Activated naive CD4-positive, alpha-beta T cell treated with anti-CD3 and anti-CD28 coated beads, Interleukin-2, amount 50 U/mL, for 72 hours (primary cell): ENCODE measurements at regions not wholly inside any gene's neighbourhood (a gene's known extent, or its start where the extent isn't known, plus 50 kb on each side); places are given as distances from the start of the nearest gene placed in this dataset.

Source experiments
- ATAC-seq, 2 donors: fragments of 150-1000 bp; cut with Tn5 transposase; 2 replicates each; pipeline ENCODE4 v1.10.0; 2021; ENCODE audit warnings: mild to moderate bottlenecking in 2 of 2, moderate library complexity in 2 of 2
- DNase-seq, 2 donors: peaks; one replicate each; pipeline ENCODE4 v3.0.0; 2021 to 2022; ENCODE audit warnings: low spot score in 2 of 2
- H3K27ac Mint-ChIP-seq, 2 donors: one replicate each; pipeline ENCODE4 v1.8.0; 2022; ENCODE audit warnings: mild to moderate bottlenecking in 2 of 2, mixed read lengths in 2 of 2
- H3K36me3 Mint-ChIP-seq, 2 donors: one replicate each; pipeline ENCODE4 v1.8.0; 2022; ENCODE audit warnings: mixed read lengths in 2 of 2
- H3K9me3 Mint-ChIP-seq, 2 donors: one replicate each; pipeline ENCODE4 v1.8.0; 2022; ENCODE audit warnings: mixed read lengths in 2 of 2

DNA sequence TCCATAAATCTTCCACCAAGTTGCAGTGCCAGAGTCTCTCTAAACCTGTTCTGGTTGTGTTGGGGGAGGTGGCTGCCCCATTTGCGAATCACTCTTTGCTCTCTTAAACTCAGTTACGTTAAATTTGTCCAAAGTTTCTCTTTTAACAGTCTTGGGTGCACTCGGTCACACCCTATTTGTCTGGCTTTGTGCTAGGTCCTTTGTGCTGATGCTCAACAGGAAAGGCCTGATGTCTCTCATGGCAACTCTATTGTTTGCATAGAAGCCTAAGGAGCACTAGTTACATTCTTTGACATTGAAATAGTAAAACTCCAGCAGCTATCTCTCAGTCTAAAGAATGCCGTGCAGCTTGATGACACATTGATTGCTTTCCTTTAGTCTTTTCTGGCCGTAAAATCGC lies 105.1 kb downstream of the TRMT11 start:
- no peak overlapping the region for H3K27ac Mint-ChIP-seq
- ATAC-seq: no peak
- no peaks in the 10 kb centered on the region for H3K9me3 Mint-ChIP-seq
- H3K36me3 Mint-ChIP-seq: no peaks in the 10 kb centered on the region
- DNase-seq: no peak

DNA sequence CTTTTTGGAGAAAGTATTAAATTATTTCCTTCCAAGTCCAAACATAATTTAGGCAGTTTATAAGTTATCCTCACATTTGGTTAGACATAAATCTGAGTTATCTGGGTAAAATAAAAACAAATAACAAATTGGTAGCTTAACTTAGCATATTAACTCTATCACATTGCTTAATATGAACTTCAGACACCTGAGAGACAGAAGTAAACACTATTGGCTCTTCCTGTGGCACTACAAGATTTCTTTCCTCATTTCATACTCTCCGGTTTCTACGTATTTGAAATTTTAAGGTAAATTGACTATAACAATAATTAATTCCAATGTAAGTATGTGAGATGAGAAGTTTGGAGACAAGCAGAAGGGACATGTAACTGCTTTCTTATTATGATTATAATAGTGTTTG lies 106.8 kb downstream of the TRMT11 start:
- DNase-seq (no peak), ATAC-seq (no peak)
- no peak overlapping the region for H3K27ac Mint-ChIP-seq
- no peaks in the 10 kb centered on the region for H3K36me3 Mint-ChIP-seq
- H3K9me3 Mint-ChIP-seq: no peaks in the 10 kb centered on the region

GRCh38 chr6:126094411-126094810 lies 108.1 kb downstream of the TRMT11 start:
- ATAC-seq: no peak
- H3K27ac Mint-ChIP-seq: no peak overlapping the region
- no peaks in the 10 kb centered on the region for H3K36me3 Mint-ChIP-seq
- DNase-seq: no peak
- H3K9me3 Mint-ChIP-seq: no peaks in the 10 kb centered on the region

GRCh38 chr6:126100386-126100785 lies 114.0 kb downstream of the TRMT11 start:
- DNase-seq (no peak), ATAC-seq (no peak)
- peaks cover 0 to 4% of the 10 kb centered on the region in 2 donors for H3K9me3 Mint-ChIP-seq
- peaks cover 0 to 13% of the 10 kb centered on the region in 2 donors for H3K36me3 Mint-ChIP-seq
- H3K27ac Mint-ChIP-seq: no peak overlapping the region

DNA sequence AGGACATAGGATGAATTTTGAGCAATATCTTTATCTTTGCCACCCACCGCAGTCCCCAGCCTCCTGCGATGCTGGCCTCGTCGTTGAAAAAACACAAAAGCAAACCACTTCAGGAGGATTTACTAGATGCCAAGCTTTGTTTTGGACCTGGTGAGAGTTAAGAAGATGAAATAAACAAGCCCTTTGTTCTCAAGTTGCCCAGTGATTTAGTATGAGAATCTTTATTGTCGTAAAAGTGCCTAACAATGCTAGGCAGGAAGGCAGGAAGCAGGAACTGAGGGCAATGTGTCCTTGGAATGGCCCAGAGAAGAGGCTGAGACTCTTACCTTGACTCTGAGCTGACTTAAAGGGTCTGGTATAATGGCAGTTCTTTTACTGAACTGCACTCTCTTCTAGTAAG lies 116.0 kb downstream of the TRMT11 start:
- Mint-ChIP-seq H3K36me3 (peaks cover 0 to 13% of the 10 kb centered on the region in 2 donors), H3K9me3 (peaks cover 0 to 4% of the 10 kb centered on the region in 2 donors), H3K27ac (no peak overlapping the region)
- ATAC-seq: no peak
- no peak for DNase-seq

DNA sequence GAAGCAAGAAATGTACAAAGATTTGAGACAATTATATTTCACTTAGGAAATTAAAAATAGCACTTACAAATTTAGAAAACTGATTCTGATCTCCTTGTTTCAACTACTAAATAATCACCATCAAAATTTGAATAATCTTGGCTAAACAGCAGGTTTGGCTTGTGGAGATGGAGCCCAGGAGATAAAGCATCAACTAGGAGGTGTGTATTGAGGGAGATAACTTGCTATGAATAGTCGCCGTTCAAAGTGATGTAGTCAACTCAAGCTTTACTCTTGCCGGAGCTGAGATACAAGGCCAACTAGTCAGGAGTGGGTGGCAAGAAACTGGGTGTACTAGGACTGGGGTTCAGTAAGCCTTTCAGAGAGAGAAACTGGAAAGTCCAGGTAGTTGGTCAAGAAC lies 117.7 kb downstream of the TRMT11 start:
- Mint-ChIP-seq H3K9me3 (peaks cover 0 to 4% of the 10 kb centered on the region in 2 donors), H3K36me3 (peaks cover 0 to 13% of the 10 kb centered on the region in 2 donors), H3K27ac (no peak overlapping the region)
- ATAC-seq (no peak), DNase-seq (no peak)

DNA sequence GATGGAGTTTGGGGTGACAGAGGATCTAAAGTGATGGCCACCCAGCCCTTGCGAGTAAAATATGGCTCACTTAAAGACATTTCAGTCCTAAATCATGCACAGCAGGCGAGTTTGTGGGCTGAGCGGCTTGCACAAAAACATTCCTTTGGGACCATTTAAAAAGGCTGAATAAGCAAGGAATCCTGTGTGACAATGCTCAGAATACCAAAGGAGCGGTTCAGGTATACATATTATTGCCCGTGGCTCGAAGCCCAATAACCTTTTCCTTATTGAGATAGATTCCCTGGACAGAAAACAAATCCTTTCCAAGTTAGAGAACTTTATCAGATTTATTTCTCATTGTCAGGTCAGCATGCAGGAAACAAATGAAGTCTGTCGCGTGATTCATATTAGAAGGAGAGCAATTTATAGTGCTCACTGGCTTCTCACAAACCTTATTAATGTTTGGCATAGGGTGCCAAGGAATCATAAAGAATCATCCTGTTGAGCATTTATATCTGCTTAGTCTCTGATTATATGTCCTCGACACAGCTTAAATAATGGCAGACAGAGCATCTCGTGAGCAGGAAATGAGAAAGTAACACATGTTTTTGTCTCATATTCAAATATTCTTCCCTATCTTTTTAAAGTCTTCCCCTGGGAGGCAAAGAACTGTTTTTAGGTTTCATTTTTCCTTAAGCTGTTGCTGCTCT lies 121.3 kb downstream of the TRMT11 start:
- H3K27ac Mint-ChIP-seq: no peak overlapping the region
- peaks cover 0 to 7% of the 10 kb centered on the region in 2 donors for H3K36me3 Mint-ChIP-seq
- ATAC-seq: no peak
- peaks cover 0 to 4% of the 10 kb centered on the region in 2 donors for H3K9me3 Mint-ChIP-seq
- DNase-seq: no peak

DNA sequence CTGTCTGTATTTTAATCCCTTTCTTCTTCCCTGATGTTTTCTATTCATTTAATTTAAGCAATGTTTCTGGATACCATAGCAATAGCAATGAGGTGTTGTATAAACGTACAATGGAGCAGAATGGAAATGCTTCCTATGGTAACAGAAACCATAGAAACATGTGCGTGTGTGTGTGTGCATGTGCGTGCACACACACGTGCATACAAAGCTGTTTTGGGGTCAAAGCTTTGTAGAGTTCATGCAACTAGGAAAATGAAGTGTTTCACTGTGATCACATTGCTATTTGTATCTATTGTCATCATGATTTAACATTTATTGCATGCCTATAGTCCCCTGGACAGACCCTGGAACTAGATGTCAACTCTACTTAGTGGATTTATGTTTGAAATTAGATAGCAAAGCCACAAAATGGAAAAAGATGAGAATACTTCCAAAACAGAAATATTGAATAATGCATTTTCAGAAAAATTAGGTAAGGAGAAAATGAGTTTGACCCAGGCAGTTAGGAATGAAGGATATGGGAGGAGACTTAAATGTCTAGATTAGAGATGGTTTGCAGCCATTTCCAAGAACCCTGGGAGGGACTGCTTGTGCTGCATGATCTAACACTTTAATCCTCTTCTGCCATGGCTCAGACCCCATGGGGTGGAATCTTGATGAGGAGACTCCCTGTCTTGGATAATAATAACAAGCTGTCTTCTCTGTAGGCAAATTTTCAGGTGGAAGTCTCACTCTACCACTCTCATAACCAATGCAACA lies 124.4 kb downstream of the TRMT11 start:
- Mint-ChIP-seq H3K27ac (no peak overlapping the region), H3K9me3 (no peaks in the 10 kb centered on the region), H3K36me3 (no peaks in the 10 kb centered on the region)
- ATAC-seq: no peak
- no peak for DNase-seq

DNA sequence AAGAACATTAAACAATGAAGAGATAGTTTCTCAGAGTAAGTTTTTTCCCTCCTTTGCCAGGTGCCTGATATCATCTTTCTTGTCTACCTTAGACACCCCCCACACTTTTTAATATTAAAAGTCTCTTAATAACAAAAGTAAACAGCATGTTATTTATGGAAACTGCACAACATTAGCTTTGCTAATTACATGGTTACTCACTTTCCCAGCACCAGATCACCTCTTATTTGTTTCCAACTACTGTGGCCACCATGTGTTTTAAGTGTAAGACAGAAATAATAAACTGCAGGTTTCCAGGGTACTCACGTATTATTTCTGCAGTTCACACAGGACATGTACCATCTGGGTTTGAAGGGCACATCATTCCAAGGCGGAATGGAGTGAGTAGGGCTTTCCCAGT lies 125.0 kb downstream of the TRMT11 start:
- Mint-ChIP-seq H3K36me3 (no peaks in the 10 kb centered on the region), H3K27ac (no peak overlapping the region), H3K9me3 (no peaks in the 10 kb centered on the region)
- DNase-seq: no peak
- ATAC-seq: no peak

- no peak for ATAC-seq
- DNase-seq: no peak
- no peaks in the 10 kb centered on the region for H3K9me3 Mint-ChIP-seq
- H3K27ac Mint-ChIP-seq: no peak overlapping the region
- no peaks in the 10 kb centered on the region for H3K36me3 Mint-ChIP-seq
Measured at GRCh38 chr6:126112171-126112632, 125.9 kb downstream of the TRMT11 start.

GRCh38 chr6:126113261-126113660 lies 126.9 kb downstream of the TRMT11 start:
- H3K27ac Mint-ChIP-seq: no peak overlapping the region
- DNase-seq: no peak
- no peaks in the 10 kb centered on the region for H3K36me3 Mint-ChIP-seq
- ATAC-seq: no peak
- no peaks in the 10 kb centered on the region for H3K9me3 Mint-ChIP-seq

- no peak for DNase-seq
- Mint-ChIP-seq H3K36me3 (no peaks in the 10 kb centered on the region), H3K27ac (no peak overlapping the region), H3K9me3 (no peaks in the 10 kb centered on the region)
- no peak for ATAC-seq
Measured at GRCh38 chr6:126117251-126117650, 130.9 kb downstream of the TRMT11 start.

DNA sequence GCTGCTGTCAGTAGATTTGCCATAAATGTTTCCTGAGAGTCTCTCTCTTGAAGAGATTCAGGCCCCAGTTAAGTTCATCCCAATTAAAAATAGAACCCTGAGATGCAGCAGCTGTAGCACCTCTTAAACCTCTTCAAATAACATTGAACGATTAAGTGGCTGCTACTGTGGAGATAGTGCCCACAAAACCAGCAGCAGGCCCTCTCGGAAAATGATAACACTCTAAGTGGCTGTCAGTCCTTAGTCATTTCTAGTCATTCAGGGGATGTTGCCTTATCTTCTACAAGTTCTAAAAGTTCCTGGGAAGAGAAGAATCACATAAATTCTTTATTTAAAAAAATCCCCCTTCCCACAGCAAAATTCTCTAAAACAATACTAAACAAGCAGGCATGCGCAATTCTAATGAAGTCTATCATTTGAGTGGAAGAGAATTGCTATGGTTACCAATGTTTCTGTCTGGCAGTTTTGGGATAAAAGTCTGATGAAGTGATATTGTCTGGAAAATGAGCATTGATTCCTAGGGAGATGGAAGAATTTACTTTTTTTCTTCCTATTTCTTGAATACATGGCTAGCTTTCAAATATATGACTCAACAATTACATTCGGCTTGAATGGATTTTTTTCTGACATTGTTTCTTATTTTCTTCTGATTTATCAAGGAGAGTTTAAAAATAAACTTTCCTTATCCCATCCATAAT lies 131.9 kb downstream of the TRMT11 start:
- no peak for ATAC-seq
- H3K27ac Mint-ChIP-seq: no peak overlapping the region
- H3K9me3 Mint-ChIP-seq: no peaks in the 10 kb centered on the region
- no peaks in the 10 kb centered on the region for H3K36me3 Mint-ChIP-seq
- DNase-seq: no peak

- DNase-seq (no peak), ATAC-seq (no peak)
- Mint-ChIP-seq H3K27ac (no peak overlapping the region), H3K9me3 (no peaks in the 10 kb centered on the region), H3K36me3 (no peaks in the 10 kb centered on the region)
Measured at GRCh38 chr6:126118936-126119335, 132.6 kb downstream of the TRMT11 start.

- ATAC-seq: no peak
- no peaks in the 10 kb centered on the region for H3K9me3 Mint-ChIP-seq
- H3K36me3 Mint-ChIP-seq: peaks cover 0 to 4% of the 10 kb centered on the region in 2 donors
Measured at GRCh38 chr6:126123226-126123625, 136.9 kb downstream of the TRMT11 start.

DNA sequence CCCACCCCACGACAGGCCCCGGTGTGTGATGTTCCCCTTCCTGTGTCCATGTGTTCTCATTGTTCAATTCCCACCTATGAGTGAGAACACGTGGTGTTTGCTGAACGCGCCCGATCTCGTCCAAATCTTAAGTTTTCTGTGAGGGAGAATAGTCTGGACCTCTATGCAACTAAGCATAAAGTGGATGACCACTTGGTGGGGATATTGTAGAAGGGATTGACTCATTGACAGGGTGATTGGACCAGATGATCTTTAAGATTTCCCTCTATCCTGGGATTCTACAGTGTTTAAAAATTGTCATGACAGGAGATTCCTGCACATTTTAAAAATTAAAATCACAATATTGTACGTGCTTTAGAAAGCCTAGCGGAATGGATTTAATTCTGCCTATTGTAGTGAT lies 141.3 kb downstream of the TRMT11 start:
- H3K9me3 Mint-ChIP-seq: no peaks in the 10 kb centered on the region
- peaks cover 4 to 9% of the 10 kb centered on the region in 2 donors for H3K36me3 Mint-ChIP-seq
- no peak for ATAC-seq
- no peak overlapping the region for H3K27ac Mint-ChIP-seq
- no peak for DNase-seq

More at GRCh38 chr6:126123226-126123625, 136.9 kb downstream of the TRMT11 start:
- H3K27ac Mint-ChIP-seq: no peak overlapping the region
- DNase-seq: no peak

GRCh38 chr6:126131246-126131645 lies 144.9 kb downstream of the TRMT11 start:
- no peak for ATAC-seq

More at GRCh38 chr6:126131246-126131645, 144.9 kb downstream of the TRMT11 start:
- H3K36me3 Mint-ChIP-seq: peaks cover 6 to 16% of the 10 kb centered on the region in 2 donors
- peaks cover 4 to 8% of the 10 kb centered on the region in 2 donors for H3K9me3 Mint-ChIP-seq
- H3K27ac Mint-ChIP-seq: no peak overlapping the region
- no peak for DNase-seq
